ENCODE measurements at regions not wholly inside any gene's neighbourhood (a gene's known extent, or its start where the extent isn't known, plus 50 kb on each side); places are given as distances from the start of the nearest gene placed in this dataset.

DNA sequence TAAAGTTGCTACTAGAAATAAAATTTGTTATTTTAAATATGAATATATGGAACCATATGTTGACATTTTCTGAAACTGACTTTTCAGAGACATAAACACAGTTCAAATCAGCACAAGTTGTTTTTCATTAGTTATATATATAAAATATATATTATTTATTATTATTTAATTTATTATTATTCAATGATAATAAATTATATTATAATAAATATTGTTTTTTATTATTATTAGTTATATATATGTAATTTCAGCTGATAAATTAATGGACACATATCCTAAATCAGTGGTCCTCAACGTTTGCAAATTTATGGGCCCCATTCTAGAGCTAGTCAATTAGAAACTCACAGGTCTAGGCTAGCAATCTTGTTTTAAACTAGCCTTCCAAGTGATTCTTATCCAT, 809.3 kb downstream of the C4orf33 start:
- TF ChIP-seq, protein P1, sequence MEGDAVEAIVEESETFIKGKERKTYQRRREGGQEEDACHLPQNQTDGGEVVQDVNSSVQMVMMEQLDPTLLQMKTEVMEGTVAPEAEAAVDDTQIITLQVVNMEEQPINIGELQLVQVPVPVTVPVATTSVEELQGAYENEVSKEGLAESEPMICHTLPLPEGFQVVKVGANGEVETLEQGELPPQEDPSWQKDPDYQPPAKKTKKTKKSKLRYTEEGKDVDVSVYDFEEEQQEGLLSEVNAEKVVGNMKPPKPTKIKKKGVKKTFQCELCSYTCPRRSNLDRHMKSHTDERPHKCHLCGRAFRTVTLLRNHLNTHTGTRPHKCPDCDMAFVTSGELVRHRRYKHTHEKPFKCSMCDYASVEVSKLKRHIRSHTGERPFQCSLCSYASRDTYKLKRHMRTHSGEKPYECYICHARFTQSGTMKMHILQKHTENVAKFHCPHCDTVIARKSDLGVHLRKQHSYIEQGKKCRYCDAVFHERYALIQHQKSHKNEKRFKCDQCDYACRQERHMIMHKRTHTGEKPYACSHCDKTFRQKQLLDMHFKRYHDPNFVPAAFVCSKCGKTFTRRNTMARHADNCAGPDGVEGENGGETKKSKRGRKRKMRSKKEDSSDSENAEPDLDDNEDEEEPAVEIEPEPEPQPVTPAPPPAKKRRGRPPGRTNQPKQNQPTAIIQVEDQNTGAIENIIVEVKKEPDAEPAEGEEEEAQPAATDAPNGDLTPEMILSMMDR (IDR thresholded peaks at IDR 0.05; ENCODE audit: insufficient read depth, low read depth, low read length, missing control alignments): no peak
- DNase-seq (ENCODE audit: low read depth): no peak
- H3K4me3 ChIP-seq (ENCODE audit: low read length): no peak overlapping the region

DNA sequence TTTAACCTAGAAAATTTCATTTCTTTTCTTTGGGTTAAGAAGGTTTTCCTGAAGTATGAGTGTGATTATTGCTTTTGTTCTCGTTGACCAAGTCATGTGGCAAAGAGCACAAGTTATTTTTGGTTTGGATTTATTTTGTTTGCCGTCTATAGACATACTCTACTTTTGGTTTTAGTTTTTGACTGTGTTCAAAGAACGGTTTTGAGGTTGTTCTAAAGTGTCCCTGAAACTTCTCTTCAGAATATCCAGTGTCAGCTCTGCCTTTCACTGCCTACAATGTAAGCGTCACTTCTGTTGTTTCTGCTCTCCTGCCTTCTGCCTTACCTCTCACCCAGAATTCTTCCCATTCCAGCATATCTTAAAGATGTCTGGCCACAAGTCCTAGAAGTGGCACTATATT, 812.2 kb downstream of the C4orf33 start:
- no peak for DNase-seq (ENCODE audit: low read depth)
- TF ChIP-seq, protein P1 (IDR thresholded peaks at IDR 0.05; ENCODE audit: insufficient read depth, low read depth, low read length, missing control alignments): no peak

DNA sequence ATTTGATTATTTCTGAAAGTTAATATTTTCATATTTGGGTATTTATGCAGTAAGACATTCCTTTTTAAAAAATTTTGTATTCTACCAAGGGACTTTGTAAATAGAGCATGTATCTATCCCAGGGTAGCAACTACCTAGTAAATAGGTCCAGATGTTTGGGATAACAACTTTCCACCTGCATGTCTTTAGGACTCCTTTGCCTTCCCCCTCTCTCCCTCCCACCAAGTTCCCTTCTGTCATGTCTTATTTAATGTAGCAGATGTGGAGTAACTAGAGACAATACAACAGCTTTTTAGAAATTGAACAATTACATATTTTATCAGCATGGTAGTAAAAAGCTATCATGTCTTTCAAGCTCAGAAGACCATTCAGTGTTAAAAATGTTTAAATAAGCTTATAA, 821.0 kb downstream of the C4orf33 start:
- DNase-seq (ENCODE audit: low read depth): no peak
- TF ChIP-seq, protein P1 (IDR thresholded peaks at IDR 0.05; ENCODE audit: insufficient read depth, low read depth, low read length, missing control alignments): no peak
- no peak overlapping the region for H3K4me3 ChIP-seq (ENCODE audit: low read length)

More for the DNA sequence above, 812.2 kb downstream of the C4orf33 start:
- H3K4me3 ChIP-seq (ENCODE audit: low read length): no peak overlapping the region

DNA sequence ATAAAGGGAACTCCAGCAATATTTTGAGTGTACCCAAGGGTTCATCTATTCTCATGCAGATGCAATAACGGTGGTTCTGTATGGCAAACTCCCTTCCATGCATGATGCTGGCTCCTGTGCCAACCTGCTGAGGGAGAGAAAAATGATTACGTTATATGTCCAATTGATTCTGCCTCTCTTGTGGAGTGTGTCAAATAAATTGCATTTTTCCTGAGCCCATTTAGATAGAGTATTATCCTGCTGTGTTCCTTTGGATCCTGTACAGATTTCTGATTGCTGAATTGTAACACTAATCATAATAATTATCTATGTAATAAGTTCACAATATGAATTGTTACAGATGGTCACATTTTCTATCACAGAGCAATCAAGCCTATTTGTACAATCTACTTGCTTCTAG, 821.7 kb downstream of the C4orf33 start:
- H3K4me3 ChIP-seq (ENCODE audit: low read length): no peak overlapping the region
- TF ChIP-seq, protein P1 (IDR thresholded peaks at IDR 0.05; ENCODE audit: insufficient read depth, low read depth, low read length, missing control alignments): no peak
- DNase-seq (ENCODE audit: low read depth): no peak

DNA sequence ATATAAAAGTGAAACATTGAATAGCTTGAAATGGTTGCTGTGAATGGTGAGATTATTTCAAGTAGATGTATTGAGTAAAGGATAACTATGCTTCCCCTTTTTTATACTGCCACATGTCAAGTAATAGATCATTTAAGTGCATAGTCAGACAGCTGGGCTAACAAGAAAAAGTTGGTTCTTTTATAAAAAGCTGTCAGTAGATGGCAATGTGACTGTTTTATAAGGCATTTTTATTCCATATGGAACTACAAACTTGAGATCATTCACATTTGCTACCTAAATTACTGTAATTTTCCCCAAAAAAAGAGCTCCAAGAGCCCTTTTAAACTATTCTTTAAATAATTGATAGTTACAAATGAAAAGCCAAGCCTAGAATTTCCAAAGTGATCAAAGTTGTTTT, 831.0 kb downstream of the C4orf33 start:
- TF ChIP-seq, protein P1 (IDR thresholded peaks at IDR 0.05; ENCODE audit: insufficient read depth, low read depth, low read length, missing control alignments): peak; percentile 2
- H3K4me3 ChIP-seq (ENCODE audit: low read length): no peak overlapping the region
- DNase-seq (ENCODE audit: low read depth): peak; percentile 10

DNA sequence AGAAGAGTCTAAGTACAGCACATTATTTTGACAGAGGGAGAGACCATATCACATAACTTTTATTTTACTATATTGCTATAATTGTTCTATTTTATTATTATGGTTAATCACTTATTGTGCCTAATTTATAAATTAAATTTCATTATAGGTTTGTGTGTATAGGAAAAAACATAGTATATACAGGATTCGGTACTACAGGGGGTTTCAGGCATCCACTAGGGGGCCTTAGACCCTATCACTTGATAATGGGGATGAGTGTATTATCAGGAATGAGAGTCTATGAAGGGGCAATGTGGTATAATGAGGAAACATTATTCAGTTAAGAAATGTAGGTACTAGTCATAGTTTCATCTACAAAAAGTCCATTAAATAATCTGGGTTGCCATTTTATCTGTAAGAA, 833.1 kb downstream of the C4orf33 start:
- TF ChIP-seq, protein P1 (IDR thresholded peaks at IDR 0.05; ENCODE audit: insufficient read depth, low read depth, low read length, missing control alignments): no peak
- no peak overlapping the region for H3K4me3 ChIP-seq (ENCODE audit: low read length)
- peak; percentile 1 for DNase-seq (ENCODE audit: low read depth)

DNA sequence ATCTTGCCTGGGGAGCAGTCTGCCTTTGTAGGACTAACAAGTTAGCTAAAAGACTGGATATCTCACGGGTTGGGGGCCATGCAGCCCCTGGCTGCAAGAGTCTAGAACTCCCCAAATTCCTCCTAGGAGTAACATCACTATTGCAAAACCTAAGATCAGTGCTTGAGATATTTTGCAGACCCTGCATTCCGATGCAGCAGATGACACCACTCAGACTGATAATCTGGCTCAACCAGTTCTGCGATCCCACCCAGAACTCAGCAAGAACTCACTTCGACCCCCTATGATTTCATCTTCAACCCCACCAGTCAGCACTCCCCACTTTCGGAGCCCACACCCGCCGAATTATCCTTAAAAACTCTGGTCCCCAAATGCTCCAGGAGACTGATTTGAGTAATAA, 834.0 kb downstream of the C4orf33 start:
- no peak for DNase-seq (ENCODE audit: low read depth)
- TF ChIP-seq, protein P1 (IDR thresholded peaks at IDR 0.05; ENCODE audit: insufficient read depth, low read depth, low read length, missing control alignments): no peak
- no peak overlapping the region for H3K4me3 ChIP-seq (ENCODE audit: low read length)
